Gastrocnemius medialis (tissue), 4 donors: ENCODE measurements at regions not wholly inside any gene's neighbourhood (a gene's known extent, or its start where the extent isn't known, plus 50 kb on each side); places are given as distances from the start of the nearest gene placed in this dataset.

Experiments
- ATAC-seq, 2 donors: fragments of 150-250 bp; one replicate each; pipeline ENCODE4 v1.9.1; 2016
- DNase-seq, 2 donors: peaks; one replicate each; pipeline ENCODE4 v3.0.0-alpha.2; 2019
- H3K27ac ChIP-seq, 4 donors: fragments of 200-600 bp; sonication (generic); 1 replicate in 1 of 4; 2 replicates in 3 of 4; pipeline ENCODE4 v1.5.1; 2016 to 2018; ENCODE audit warnings: mild to moderate bottlenecking in 2 of 4, moderate library complexity in 1 of 4
- H3K27me3 ChIP-seq, 3 donors: fragments of 200-600 bp; sonication (generic) in 2 of 3; 1 replicate in 1 of 3; 2 replicates in 2 of 3; pipeline versions ENCODE4 v1.5.1 to v1.6.0; 2016 to 2019; ENCODE audit warnings: mild to moderate bottlenecking in 1 of 3, moderate library complexity in 1 of 3
- H3K36me3 ChIP-seq, 2 donors: fragments of 200-600 bp; sonication (generic) in 1 of 2; one replicate each; pipeline ENCODE4 v1.5.1; 2017 to 2018
- H3K4me1 ChIP-seq, 2 donors: fragments of 200-600 bp; sonication (generic) in 1 of 2; one replicate each; pipeline ENCODE4 v1.5.1; 2016 to 2017; ENCODE audit warnings: mild to moderate bottlenecking in 2 of 2
- H3K4me3 ChIP-seq, 4 donors: fragments of 200-600 bp; sonication (generic) in 3 of 4; 1 replicate in 1 of 4; 2 replicates in 3 of 4; pipeline ENCODE4 v1.5.1; 2016 to 2019; ENCODE audit warnings: mild to moderate bottlenecking in 2 of 4
- H3K9me3 ChIP-seq, 3 donors: fragments of 200-600 bp; sonication (generic) in 2 of 3; 1 replicate in 1 of 3; 2 replicates in 2 of 3; pipeline ENCODE4 v1.5.1; 2016 to 2019
- POLR2A ChIP-seq, 2 donors: fragments of 450-650 bp; IDR thresholded peaks; one replicate each; pipeline ENCODE4 v1.6.1; 2017; ENCODE audit warnings: antibody characterized with exemption in 2 of 2, mild to moderate bottlenecking in 2 of 2, moderate library complexity in 2 of 2
- in situ Hi-C, 4 donors: fragments of 200-750 bp; cut with MboI; loops; one replicate each; pipeline versions ENCODE4 v1.15.0 to v1.8.0; 2017; ENCODE audit warnings: low sequenced_read_pairs in 4 of 4
- intact Hi-C: fragments of 100-400 bp; cut with DNase I; formaldehyde crosslinking; loops from one replicate; pipeline ENCODE4 v1.15.1; 2023; ENCODE audit warnings: low total_unique reads
- TF ChIP-seq, protein P1 (sequence below), 5 experiments: fragments of 450-650 bp in 3 of 5; fragments of 200-600 bp in 2 of 5; sonication (generic) in 2 of 5; IDR thresholded peaks in 4 of 5; conservative IDR thresholded peaks in 1 of 5; 1 replicate in 4 of 5; 2 replicates in 1 of 5; pipeline ENCODE4 v1.5.1; 2016 to 2019; ENCODE audit warnings: antibody characterized with exemption in 5 of 5, mild to moderate bottlenecking in 3 of 5, moderate library complexity in 3 of 5

DNA sequence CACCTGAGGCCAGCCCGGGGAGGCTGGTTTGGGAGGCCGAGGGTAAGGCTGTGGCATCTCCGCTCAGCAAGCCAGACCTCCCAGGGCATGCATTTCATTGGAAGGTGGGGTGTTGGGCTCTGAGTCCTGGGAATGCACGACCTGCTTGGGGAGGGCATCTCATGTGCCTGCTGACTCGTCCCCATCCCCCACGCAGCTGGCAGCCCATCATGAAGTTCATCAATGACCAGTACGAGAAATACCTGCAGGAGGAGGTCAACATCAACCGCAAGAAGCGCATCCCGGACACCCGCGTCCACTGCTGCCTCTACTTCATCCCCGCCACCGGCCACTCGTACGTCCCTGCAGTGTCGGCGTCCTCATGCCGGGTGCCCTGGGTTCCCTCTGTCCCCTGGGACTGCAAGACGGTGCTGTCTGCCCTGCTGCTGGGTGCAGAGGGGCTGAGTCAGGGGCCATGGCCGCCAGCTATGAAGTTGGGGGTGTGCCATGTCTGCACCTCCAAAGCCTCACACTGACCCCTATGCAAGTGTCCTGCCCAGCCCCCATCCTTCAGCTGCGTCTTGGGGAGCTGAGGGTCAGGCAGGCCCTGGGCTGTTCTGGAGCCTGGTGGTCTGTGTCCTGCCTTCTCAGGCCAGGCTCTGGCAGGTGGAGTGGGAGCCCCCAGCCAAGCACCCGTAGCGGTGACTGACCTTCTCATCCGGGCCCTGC is 347.9 kb downstream of the SEC14L1 start:
- intact Hi-C loops (no loop called here), in situ Hi-C loops (no loop called here)
- ATAC-seq (no peak), DNase-seq (no peak)
- Histone ChIP-seq H3K27ac (peak overlapping the region in 3 of 4 donors; percentile 63 to 82 (median 79)), H3K36me3 (peaks cover 0 to 43% of the 10 kb centered on the region in 2 donors), H3K4me3 (no peak overlapping the region), H3K27me3 (no peaks in the 10 kb centered on the region), H3K9me3 (no peaks in the 10 kb centered on the region), H3K4me1 (peaks cover 16 to 18% of the 10 kb centered on the region in 2 donors)
- no peak for TF ChIP-seq POLR2A (IDR thresholded peaks at IDR 0.05)
- TF ChIP-seq, protein P1, sequence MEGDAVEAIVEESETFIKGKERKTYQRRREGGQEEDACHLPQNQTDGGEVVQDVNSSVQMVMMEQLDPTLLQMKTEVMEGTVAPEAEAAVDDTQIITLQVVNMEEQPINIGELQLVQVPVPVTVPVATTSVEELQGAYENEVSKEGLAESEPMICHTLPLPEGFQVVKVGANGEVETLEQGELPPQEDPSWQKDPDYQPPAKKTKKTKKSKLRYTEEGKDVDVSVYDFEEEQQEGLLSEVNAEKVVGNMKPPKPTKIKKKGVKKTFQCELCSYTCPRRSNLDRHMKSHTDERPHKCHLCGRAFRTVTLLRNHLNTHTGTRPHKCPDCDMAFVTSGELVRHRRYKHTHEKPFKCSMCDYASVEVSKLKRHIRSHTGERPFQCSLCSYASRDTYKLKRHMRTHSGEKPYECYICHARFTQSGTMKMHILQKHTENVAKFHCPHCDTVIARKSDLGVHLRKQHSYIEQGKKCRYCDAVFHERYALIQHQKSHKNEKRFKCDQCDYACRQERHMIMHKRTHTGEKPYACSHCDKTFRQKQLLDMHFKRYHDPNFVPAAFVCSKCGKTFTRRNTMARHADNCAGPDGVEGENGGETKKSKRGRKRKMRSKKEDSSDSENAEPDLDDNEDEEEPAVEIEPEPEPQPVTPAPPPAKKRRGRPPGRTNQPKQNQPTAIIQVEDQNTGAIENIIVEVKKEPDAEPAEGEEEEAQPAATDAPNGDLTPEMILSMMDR (IDR thresholded peaks at IDR 0.05 in 4 of 5, conservative IDR thresholded peaks at IDR 0.05 in 1 of 5) = no peak

DNA sequence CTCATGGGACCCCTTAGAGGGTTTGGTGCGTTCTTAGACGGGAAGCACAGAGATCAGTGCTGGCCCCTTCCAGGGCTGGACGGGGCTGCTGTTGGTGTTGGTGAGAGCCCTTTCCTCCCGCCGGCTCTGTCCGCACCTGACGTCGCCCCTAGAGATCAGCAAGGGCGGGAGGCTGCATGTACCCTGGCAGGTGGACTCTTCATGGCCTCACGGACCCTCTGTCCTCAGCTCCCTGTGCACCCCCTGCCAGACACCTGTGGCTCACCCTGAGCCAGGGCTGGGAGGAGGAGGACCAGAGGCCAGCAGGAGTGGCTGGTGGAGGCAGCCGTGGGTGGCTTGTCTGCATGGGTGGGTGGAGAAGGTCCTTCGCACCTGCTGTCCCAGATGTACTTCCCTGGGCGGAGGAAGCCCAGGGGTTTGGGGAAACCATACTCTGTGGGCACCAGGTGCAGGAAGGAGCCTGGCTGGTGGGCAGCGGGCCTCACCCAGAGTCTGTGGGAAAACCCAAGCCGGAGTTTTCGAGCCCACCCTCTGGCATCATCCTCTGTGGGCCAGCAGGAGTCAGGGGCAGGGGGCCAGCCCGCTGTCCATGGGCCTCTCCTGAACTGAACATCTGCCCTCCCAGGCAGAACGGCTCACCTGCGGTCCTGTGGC is 348.6 kb downstream of the SEC14L1 start:
- ATAC-seq (peak in 1 of 2 donors; percentile 4), DNase-seq (no peak)
- H3K9me3 ChIP-seq = no peaks in the 10 kb centered on the region
- intact Hi-C loops = no loop called here
- no peaks in the 10 kb centered on the region for H3K27me3 ChIP-seq
- H3K27ac ChIP-seq = peak overlapping the region; percentile 63 to 82 (median 78)
- H3K36me3 ChIP-seq = peaks cover 0 to 44% of the 10 kb centered on the region in 2 donors
- in situ Hi-C loops = no loop called here
- H3K4me1 ChIP-seq = peaks cover 16 to 18% of the 10 kb centered on the region in 2 donors
- no peak overlapping the region for H3K4me3 ChIP-seq
- TF ChIP-seq POLR2A (IDR thresholded peaks at IDR 0.05) = no peak
- TF ChIP-seq, protein P1 (IDR thresholded peaks at IDR 0.05 in 4 of 5, conservative IDR thresholded peaks at IDR 0.05 in 1 of 5) = no peak

DNA sequence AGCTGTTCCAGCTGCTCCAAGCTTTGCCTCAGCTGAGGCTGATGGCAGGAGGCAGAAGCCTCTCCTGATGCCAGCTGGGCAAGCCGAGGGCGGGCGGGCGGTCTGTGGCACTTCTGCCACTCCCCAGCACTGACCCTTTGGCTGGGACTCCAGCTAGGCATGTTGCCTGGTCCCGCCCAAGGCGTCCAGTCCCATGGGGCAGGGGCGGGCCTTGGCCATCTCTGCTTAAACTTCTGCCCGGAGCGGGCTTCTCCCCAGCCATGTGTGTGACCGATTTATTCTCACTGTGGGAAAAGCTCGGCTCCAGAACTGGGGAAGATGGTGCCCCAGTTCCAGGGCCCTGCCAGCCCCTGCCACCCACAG is 349.1 kb downstream of the SEC14L1 start:
- no peak overlapping the region for H3K4me3 ChIP-seq
- peaks cover 18% of the 10 kb centered on the region in 2 donors for H3K4me1 ChIP-seq
- peak; percentile 91 to 96 for DNase-seq
- peak overlapping the region; percentile 63 to 82 (median 78) for H3K27ac ChIP-seq
- intact Hi-C loops (loop anchor here (10.0 kb wide), 1 partner anchor 405 kb away; no protein-coding TSS in a partner anchor), in situ Hi-C loops (loop anchor here (5.0 to 10.0 kb wide), 6 partner anchors 55 to 163 kb away; no protein-coding TSS in a partner anchor)
- H3K27me3 ChIP-seq = no peaks in the 10 kb centered on the region
- TF ChIP-seq POLR2A (IDR thresholded peaks at IDR 0.05) = no peak
- TF ChIP-seq, protein P1 (IDR thresholded peaks at IDR 0.05 in 4 of 5, conservative IDR thresholded peaks at IDR 0.05 in 1 of 5) = no peak
- peak; percentile 87 to 91 for ATAC-seq
- H3K9me3 ChIP-seq = no peaks in the 10 kb centered on the region
- H3K36me3 ChIP-seq = peaks cover 0 to 46% of the 10 kb centered on the region in 2 donors

DNA sequence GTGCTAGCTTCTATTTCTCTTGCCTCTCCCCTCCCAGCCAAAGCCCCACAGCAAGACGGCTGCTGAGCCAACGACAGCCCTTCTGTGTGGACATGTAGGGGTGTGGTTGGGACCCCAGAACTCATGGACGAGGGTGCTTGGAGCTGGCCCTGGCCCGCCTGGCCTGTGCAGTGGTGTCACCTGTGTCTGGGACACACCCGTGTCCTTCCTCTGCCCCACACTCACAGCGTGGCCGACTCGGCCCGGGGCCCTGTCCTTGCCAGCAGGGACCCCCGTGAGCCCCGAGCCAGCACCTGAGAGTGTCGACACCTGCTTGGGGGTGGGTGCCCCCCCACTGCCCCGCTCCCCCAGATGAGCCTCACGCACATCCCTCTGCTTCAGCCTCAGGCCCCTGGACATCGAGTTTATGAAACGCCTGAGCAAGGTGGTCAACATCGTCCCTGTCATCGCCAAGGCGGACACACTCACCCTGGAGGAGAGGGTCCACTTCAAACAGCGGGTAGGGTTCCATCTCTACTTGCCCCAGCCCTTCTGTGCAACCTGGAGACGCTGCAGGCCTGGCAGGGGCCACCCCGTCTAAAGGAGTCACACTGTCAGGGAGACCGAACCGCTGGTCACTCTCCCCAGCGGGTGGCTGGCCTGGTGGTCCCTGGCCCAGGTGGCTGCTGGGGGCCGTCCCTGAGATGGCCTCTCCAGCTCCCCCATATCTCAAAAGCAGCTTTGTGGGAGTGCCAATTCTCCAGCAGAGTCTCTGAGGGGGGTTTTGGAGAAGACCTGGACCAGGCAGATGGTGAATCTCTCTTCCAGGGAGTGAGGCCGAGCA is 349.8 kb downstream of the SEC14L1 start:
- intact Hi-C loops = loop anchor here (10.0 kb wide), 1 partner anchor 406 kb away; no protein-coding TSS in a partner anchor
- Histone ChIP-seq H3K27ac (peak overlapping the region; percentile 63 to 82 (median 78)), H3K36me3 (peaks cover 0 to 46% of the 10 kb centered on the region in 2 donors), H3K9me3 (no peaks in the 10 kb centered on the region), H3K4me1 (peaks cover 18% of the 10 kb centered on the region in 2 donors), H3K4me3 (no peak overlapping the region), H3K27me3 (no peaks in the 10 kb centered on the region)
- ATAC-seq (no peak), DNase-seq (no peak)
- TF ChIP-seq, protein P1 (IDR thresholded peaks at IDR 0.05 in 4 of 5, conservative IDR thresholded peaks at IDR 0.05 in 1 of 5) = no peak
- no peak for TF ChIP-seq POLR2A (IDR thresholded peaks at IDR 0.05)
- in situ Hi-C loops = loop anchor here (5.0 to 10.0 kb wide), 6 partner anchors 56 to 163 kb away; no protein-coding TSS in a partner anchor
